GM12875 (cell line): ENCODE measurements at regions not wholly inside any gene's neighbourhood (a gene's known extent, or its start where the extent isn't known, plus 50 kb on each side); places are given as distances from the start of the nearest gene placed in this dataset.

ENCODE experiments used
- H3K4me3 ChIP-seq: one replicate; pipeline ENCODE4 v1.5.1; 2011; ENCODE audit warnings: low read depth, low read length, control low read depth
- CTCF ChIP-seq: IDR thresholded peaks from 2 replicates; pipeline ENCODE4 v1.5.1; 2011; ENCODE audit warnings: low read depth, mild to moderate bottlenecking, control low read depth, inconsistent platforms, low read length, moderate library complexity, borderline replicate concordance; ENCODE audit not compliant: insufficient read depth

- TF ChIP-seq CTCF: no peak
- H3K4me3 ChIP-seq: no peak overlapping the region
These were observed 522.1 kb upstream of the LRRC7 start for GRCh38 chr1:69045572-69045971.

GRCh38 chr1:69055194-69055593, 512.5 kb upstream of the LRRC7 start:
- H3K4me3 ChIP-seq: no peak overlapping the region
- TF ChIP-seq CTCF: no peak

GRCh38 chr1:69058454-69058853, 509.3 kb upstream of the LRRC7 start:
- no peak overlapping the region for H3K4me3 ChIP-seq
- no peak for TF ChIP-seq CTCF

- TF ChIP-seq CTCF: no peak
- no peak overlapping the region for H3K4me3 ChIP-seq
These were observed 496.9 kb upstream of the LRRC7 start for GRCh38 chr1:69070660-69071373.

GRCh38 chr1:69073176-69073575, 494.5 kb upstream of the LRRC7 start:
- TF ChIP-seq CTCF: no peak
- no peak overlapping the region for H3K4me3 ChIP-seq

- no peak for TF ChIP-seq CTCF
- H3K4me3 ChIP-seq: no peak overlapping the region
These were observed 491.1 kb upstream of the LRRC7 start for GRCh38 chr1:69076631-69077030.

- H3K4me3 ChIP-seq: no peak overlapping the region
- no peak for TF ChIP-seq CTCF
These were observed 490.5 kb upstream of the LRRC7 start for GRCh38 chr1:69077198-69077597.
